ENCODE measurements at regions not wholly inside any gene's neighbourhood (a gene's known extent, or its start where the extent isn't known, plus 50 kb on each side); places are given as distances from the start of the nearest gene placed in this dataset.

GRCh38 chr2:139746901-139747300 lies 966.7 kb upstream of the NXPH2 start:
- no peak overlapping the region for H3K9ac ChIP-seq
- TF ChIP-seq, protein P1, sequence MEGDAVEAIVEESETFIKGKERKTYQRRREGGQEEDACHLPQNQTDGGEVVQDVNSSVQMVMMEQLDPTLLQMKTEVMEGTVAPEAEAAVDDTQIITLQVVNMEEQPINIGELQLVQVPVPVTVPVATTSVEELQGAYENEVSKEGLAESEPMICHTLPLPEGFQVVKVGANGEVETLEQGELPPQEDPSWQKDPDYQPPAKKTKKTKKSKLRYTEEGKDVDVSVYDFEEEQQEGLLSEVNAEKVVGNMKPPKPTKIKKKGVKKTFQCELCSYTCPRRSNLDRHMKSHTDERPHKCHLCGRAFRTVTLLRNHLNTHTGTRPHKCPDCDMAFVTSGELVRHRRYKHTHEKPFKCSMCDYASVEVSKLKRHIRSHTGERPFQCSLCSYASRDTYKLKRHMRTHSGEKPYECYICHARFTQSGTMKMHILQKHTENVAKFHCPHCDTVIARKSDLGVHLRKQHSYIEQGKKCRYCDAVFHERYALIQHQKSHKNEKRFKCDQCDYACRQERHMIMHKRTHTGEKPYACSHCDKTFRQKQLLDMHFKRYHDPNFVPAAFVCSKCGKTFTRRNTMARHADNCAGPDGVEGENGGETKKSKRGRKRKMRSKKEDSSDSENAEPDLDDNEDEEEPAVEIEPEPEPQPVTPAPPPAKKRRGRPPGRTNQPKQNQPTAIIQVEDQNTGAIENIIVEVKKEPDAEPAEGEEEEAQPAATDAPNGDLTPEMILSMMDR (conservative IDR thresholded peaks at IDR 0.05; ENCODE audit: low read depth, low read length): no peak
- H3K79me2 ChIP-seq (ENCODE audit: insufficient read depth, low read depth): no peaks in the 10 kb centered on the region
- no peaks in the 10 kb centered on the region for H3K4me1 ChIP-seq (ENCODE audit: low read depth, poor library complexity, severe bottlenecking)
- no peak overlapping the region for H3K27ac ChIP-seq
- H3K27me3 ChIP-seq (ENCODE audit: insufficient read depth, low read depth): no peaks in the 10 kb centered on the region
- H3K4me3 ChIP-seq (IDR thresholded peaks at IDR 0.05; ENCODE audit: insufficient read depth, low read depth, low read length): no peak overlapping the region
- no peak overlapping the region for H3K4me2 ChIP-seq
- no peaks in the 10 kb centered on the region for H3K36me3 ChIP-seq (ENCODE audit: insufficient read depth)
- no peaks in the 10 kb centered on the region for H4K20me1 ChIP-seq (ENCODE audit: insufficient read depth)
- no peak overlapping the region for H2AFZ ChIP-seq (ENCODE audit: low read depth)

- H3K9ac ChIP-seq: no peak overlapping the region
- no peak overlapping the region for H3K4me3 ChIP-seq (IDR thresholded peaks at IDR 0.05; ENCODE audit: insufficient read depth, low read depth, low read length)
- no peaks in the 10 kb centered on the region for H3K79me2 ChIP-seq (ENCODE audit: insufficient read depth, low read depth)
- H3K4me1 ChIP-seq (ENCODE audit: low read depth, poor library complexity, severe bottlenecking): no peaks in the 10 kb centered on the region
- H3K27ac ChIP-seq: no peak overlapping the region
- no peaks in the 10 kb centered on the region for H3K27me3 ChIP-seq (ENCODE audit: insufficient read depth, low read depth)
- no peak overlapping the region for H3K4me2 ChIP-seq
- TF ChIP-seq, protein P1 (conservative IDR thresholded peaks at IDR 0.05; ENCODE audit: low read depth, low read length): no peak
- H4K20me1 ChIP-seq (ENCODE audit: insufficient read depth): no peaks in the 10 kb centered on the region
- no peak overlapping the region for H2AFZ ChIP-seq (ENCODE audit: low read depth)
- H3K36me3 ChIP-seq (ENCODE audit: insufficient read depth): no peaks in the 10 kb centered on the region
Measured at GRCh38 chr2:139744273-139744672, 964.1 kb upstream of the NXPH2 start.

- Histone ChIP-seq H3K4me2 (no peak overlapping the region), H4K20me1 (ENCODE audit: insufficient read depth) (no peaks in the 10 kb centered on the region), H3K36me3 (ENCODE audit: insufficient read depth) (no peaks in the 10 kb centered on the region), H3K4me3 (IDR thresholded peaks at IDR 0.05; ENCODE audit: insufficient read depth, low read depth, low read length) (no peak overlapping the region), H3K27ac (no peak overlapping the region), H2AFZ (ENCODE audit: low read depth) (no peak overlapping the region), H3K9ac (no peak overlapping the region), H3K4me1 (ENCODE audit: low read depth, poor library complexity, severe bottlenecking) (no peaks in the 10 kb centered on the region), H3K27me3 (ENCODE audit: insufficient read depth, low read depth) (no peaks in the 10 kb centered on the region), H3K79me2 (ENCODE audit: insufficient read depth, low read depth) (no peaks in the 10 kb centered on the region)
- TF ChIP-seq, protein P1 (conservative IDR thresholded peaks at IDR 0.05; ENCODE audit: low read depth, low read length): no peak
Measured at GRCh38 chr2:139742216-139743172, 962.3 kb upstream of the NXPH2 start.

DNA sequence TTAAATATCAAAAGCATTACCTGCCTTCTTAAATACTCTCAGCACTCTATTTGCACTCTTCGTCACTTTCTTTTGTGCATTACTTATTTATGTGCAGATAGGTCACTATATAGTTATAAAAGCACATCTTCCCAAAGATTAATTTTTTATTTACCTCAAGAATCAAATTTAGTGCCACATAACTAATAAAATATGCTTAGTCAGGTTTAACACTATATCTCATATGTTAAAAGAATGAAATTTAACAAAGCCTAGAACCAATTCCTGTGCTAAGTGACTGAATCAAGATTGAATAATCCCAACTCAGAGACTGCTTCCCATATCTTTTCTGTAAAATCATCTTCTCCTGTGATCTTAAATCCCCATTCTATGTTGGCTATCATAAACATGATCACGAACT lies 957.5 kb upstream of the NXPH2 start:
- Histone ChIP-seq H3K4me2 (no peak overlapping the region), H3K79me2 (ENCODE audit: insufficient read depth, low read depth) (no peaks in the 10 kb centered on the region), H2AFZ (ENCODE audit: low read depth) (no peak overlapping the region), H4K20me1 (ENCODE audit: insufficient read depth) (no peaks in the 10 kb centered on the region), H3K27me3 (ENCODE audit: insufficient read depth, low read depth) (no peaks in the 10 kb centered on the region), H3K9ac (no peak overlapping the region), H3K4me1 (ENCODE audit: low read depth, poor library complexity, severe bottlenecking) (no peaks in the 10 kb centered on the region), H3K4me3 (IDR thresholded peaks at IDR 0.05; ENCODE audit: insufficient read depth, low read depth, low read length) (no peak overlapping the region), H3K36me3 (ENCODE audit: insufficient read depth) (no peaks in the 10 kb centered on the region), H3K27ac (no peak overlapping the region)
- TF ChIP-seq, protein P1 (conservative IDR thresholded peaks at IDR 0.05; ENCODE audit: low read depth, low read length): no peak
